Small intestine (tissue), 7 donors: ENCODE measurements at regions not wholly inside any gene's neighbourhood (a gene's known extent, or its start where the extent isn't known, plus 50 kb on each side); places are given as distances from the start of the nearest gene placed in this dataset.

Experiments used
- DNase-seq, 2 donors: peaks; one replicate each; pipeline versions ENCODE4 v3.0.0 to v3.0.0-alpha.2; 2013
- FAIRE-seq: peaks from 2 replicates; lab custom pipeline; 2012; peaks lifted over from hg19 to GRCh38; lab: Jason Lieb, UNC
- H3K27ac ChIP-seq, 3 donors: one replicate each; pipeline ENCODE4 v1.5.1; 2013; ENCODE audit warnings: low read length in 2 of 3, mild to moderate bottlenecking in 2 of 3, control low read depth in 1 of 3, inconsistent platforms in 1 of 3, low read depth in 1 of 3, moderate library complexity in 1 of 3
- H3K27me3 ChIP-seq, 3 donors: one replicate each; pipeline ENCODE4 v1.6.1; 2013; ENCODE audit warnings: low read length in 3 of 3, inconsistent platforms in 1 of 3; ENCODE audit not compliant: control insufficient read depth in 3 of 3, insufficient read depth in 3 of 3
- H3K36me3 ChIP-seq, 3 donors: one replicate each; pipeline ENCODE4 v1.6.1; 2013; ENCODE audit warnings: low read length in 3 of 3, inconsistent platforms in 1 of 3, low read depth in 1 of 3, mild to moderate bottlenecking in 1 of 3, moderate library complexity in 1 of 3; ENCODE audit not compliant: control insufficient read depth in 3 of 3, insufficient read depth in 2 of 3
- H3K4me1 ChIP-seq, 3 donors: one replicate each; pipeline ENCODE4 v1.6.1; 2013; ENCODE audit warnings: low read length in 2 of 3, inconsistent platforms in 1 of 3, low read depth in 1 of 3, mild to moderate bottlenecking in 1 of 3, moderate library complexity in 1 of 3; ENCODE audit not compliant: control insufficient read depth in 3 of 3, insufficient read depth in 2 of 3
- H3K4me3 ChIP-seq, 3 donors: one replicate each; pipeline ENCODE4 v1.5.1; 2013; ENCODE audit warnings: low read length in 3 of 3, control low read depth in 1 of 3, inconsistent platforms in 1 of 3, low read depth in 1 of 3, mild to moderate bottlenecking in 1 of 3, moderate library complexity in 1 of 3
- H3K9me3 ChIP-seq, 2 donors: one replicate each; pipeline ENCODE4 v1.6.1; 2013; ENCODE audit warnings: low read depth in 1 of 2, low read length in 1 of 2; ENCODE audit not compliant: control insufficient read depth in 2 of 2, insufficient read depth in 1 of 2
- WGBS, 3 donors: extraction: QIAGEN DNeasy Blood & Tissue Kit; methylation state at CpG; one replicate each; pipeline ENCODE4 v1.1.7; 2013; 5-methylcytosine and 5-hydroxymethylcytosine counted together
- donor health status: healthy with polysubstance abuse.
- donor health status: control.
- donor health status: control.
- donor health status: Bipolar disorder and iron deficiency.
- donor health status: healthy.

DNA sequence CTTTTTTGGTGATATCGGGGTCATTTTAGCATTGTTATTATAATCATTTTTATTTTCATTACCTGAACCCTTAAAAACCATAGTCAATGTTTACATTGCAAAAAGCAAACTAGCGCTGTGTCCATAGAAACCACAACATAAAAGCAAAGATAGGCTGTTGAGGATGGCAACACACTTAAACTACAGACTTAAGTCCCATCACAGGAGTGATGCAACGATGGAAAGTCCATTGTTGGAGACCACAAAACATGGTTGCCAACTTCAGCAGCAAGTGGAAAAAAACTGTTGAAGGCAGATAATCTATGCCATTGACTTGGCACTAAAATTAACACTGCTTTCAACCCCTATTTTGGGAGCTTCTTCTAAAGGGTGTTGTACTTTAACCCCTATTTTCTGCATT is 398.8 kb upstream of the IGFBP3 start:
- H3K36me3 ChIP-seq = no peaks in the 10 kb centered on the region
- FAIRE-seq (no peak), DNase-seq (no peak)
- WGBS, 3 donors = 71 to 79% (median 75%) methylated on average over 3 of the region's 3 CpGs
- no peak overlapping the region for H3K27ac ChIP-seq
- no peak overlapping the region for H3K4me3 ChIP-seq
- no peaks in the 10 kb centered on the region for H3K27me3 ChIP-seq
- H3K4me1 ChIP-seq = peaks cover 0 to 3% (median 0%) of the 10 kb centered on the region in 3 donors
- H3K9me3 ChIP-seq = peaks cover 0 to 7% of the 10 kb centered on the region in 2 donors

GRCh38 chr7:46318276-46318675 is 397.2 kb upstream of the IGFBP3 start:
- peaks cover 0 to 3% of the 10 kb centered on the region in 2 donors for H3K9me3 ChIP-seq
- no peak overlapping the region for H3K27ac ChIP-seq
- DNase-seq (no peak), FAIRE-seq (no peak)
- H3K27me3 ChIP-seq = no peaks in the 10 kb centered on the region
- peaks cover 0 to 3% (median 0%) of the 10 kb centered on the region in 3 donors for H3K4me1 ChIP-seq
- H3K4me3 ChIP-seq = no peak overlapping the region
- 77 to 83% (median 82%) methylated on average over 3 of the region's 3 CpGs for WGBS, 3 donors
- no peaks in the 10 kb centered on the region for H3K36me3 ChIP-seq

DNA sequence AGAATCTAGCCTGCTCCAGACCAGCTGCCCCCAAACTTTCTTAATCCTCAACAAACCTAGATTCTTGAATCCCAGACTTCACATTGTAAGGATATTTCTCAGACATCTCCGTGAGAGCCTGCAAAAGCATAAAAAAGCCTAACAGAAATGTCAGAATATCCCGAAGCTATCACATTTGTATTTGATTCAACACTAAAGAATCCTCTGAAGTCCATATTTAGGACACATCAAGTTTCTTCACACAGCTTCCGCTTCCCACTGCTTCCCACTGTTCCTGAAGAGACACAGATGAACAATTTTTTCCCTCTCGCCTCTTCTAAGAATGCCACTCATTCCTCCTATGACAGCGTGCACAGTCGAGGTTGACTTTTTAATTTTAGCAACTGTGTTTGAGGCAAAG is 396.2 kb upstream of the IGFBP3 start:
- 78 to 91% (median 87%) methylated on average over 6 of the region's 6 CpGs for WGBS, 3 donors
- no peak overlapping the region for H3K4me3 ChIP-seq
- no peak for FAIRE-seq

DNA sequence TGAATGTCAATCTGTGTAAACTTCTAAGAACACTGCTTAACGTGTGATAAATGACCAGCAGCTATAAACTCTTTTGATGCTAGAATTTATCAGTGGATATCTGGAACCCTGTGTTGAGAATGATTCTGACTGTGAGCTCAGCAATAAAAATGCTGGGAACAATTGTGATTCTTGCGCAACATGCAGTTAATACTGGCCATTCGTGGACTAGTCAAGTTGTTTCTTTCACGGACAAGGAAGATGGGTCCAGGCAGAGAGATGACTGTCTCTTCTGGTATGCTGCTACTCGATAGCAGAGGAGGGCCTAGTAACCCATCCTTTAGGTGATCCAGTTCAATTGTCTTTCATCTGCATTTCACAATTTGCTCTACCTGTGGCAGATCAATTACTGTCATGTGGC is 394.8 kb upstream of the IGFBP3 start:
- DNase-seq = no peak
- H3K27me3 ChIP-seq = no peaks in the 10 kb centered on the region
- H3K36me3 ChIP-seq = no peaks in the 10 kb centered on the region
- H3K27ac ChIP-seq = no peak overlapping the region
- no peaks in the 10 kb centered on the region for H3K4me1 ChIP-seq
- H3K4me3 ChIP-seq = no peak overlapping the region
- WGBS, 3 donors = 32 to 64% (median 43%) methylated on average over 5 of the region's 5 CpGs
- no peak for FAIRE-seq
- no peaks in the 10 kb centered on the region for H3K9me3 ChIP-seq

More for the DNA sequence above, 396.2 kb upstream of the IGFBP3 start:
- H3K9me3 ChIP-seq = peaks cover 0 to 3% of the 10 kb centered on the region in 2 donors
- H3K36me3 ChIP-seq = no peaks in the 10 kb centered on the region
- H3K4me1 ChIP-seq = peaks cover 0 to 3% (median 0%) of the 10 kb centered on the region in 3 donors
- H3K27me3 ChIP-seq = no peaks in the 10 kb centered on the region
- no peak overlapping the region for H3K27ac ChIP-seq
- no peak for DNase-seq

GRCh38 chr7:46301677-46302076 is 380.6 kb upstream of the IGFBP3 start:
- WGBS, 3 donors = 75 to 83% (median 81%) methylated on average over 1 of the region's 1 CpG
- Histone ChIP-seq H3K4me3 (no peak overlapping the region), H3K27me3 (no peaks in the 10 kb centered on the region), H3K36me3 (no peaks in the 10 kb centered on the region), H3K27ac (no peak overlapping the region), H3K4me1 (no peaks in the 10 kb centered on the region), H3K9me3 (no peaks in the 10 kb centered on the region)
- FAIRE-seq = no peak
- DNase-seq = no peak

- Histone ChIP-seq H3K4me1 (no peaks in the 10 kb centered on the region), H3K27me3 (no peaks in the 10 kb centered on the region), H3K36me3 (no peaks in the 10 kb centered on the region), H3K27ac (no peak overlapping the region), H3K4me3 (no peak overlapping the region), H3K9me3 (peaks cover 0 to 3% of the 10 kb centered on the region in 2 donors)
- DNase-seq (no peak), FAIRE-seq (no peak)
- WGBS, 3 donors = 87 to 95% (median 91%) methylated on average over 2 of the region's 2 CpGs
Measured at GRCh38 chr7:46297515-46297914, 376.4 kb upstream of the IGFBP3 start.

DNA sequence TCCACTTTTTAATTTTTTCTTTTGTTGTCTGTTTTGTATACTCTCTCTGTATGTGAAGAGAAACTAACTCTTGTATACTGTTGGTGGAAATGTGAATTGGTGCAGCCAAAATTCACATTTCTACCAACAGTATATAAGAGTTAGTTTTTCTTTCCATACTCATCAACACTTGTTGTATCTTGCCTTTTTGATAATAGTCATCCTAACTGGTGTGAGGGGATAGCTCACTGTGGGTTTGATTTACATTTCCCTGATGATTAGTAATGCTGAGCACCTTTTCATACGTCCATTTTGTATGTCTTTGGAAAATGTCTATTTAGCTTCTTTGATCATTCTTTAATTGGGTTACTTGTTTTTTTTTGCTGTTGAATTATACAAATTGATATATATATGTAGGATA is 375.5 kb upstream of the IGFBP3 start:
- H3K27me3 ChIP-seq = no peaks in the 10 kb centered on the region
- DNase-seq (no peak), FAIRE-seq (no peak)
- no peaks in the 10 kb centered on the region for H3K4me1 ChIP-seq
- no peak overlapping the region for H3K4me3 ChIP-seq
- peaks cover 0 to 3% of the 10 kb centered on the region in 2 donors for H3K9me3 ChIP-seq
- H3K36me3 ChIP-seq = no peaks in the 10 kb centered on the region
- H3K27ac ChIP-seq = no peak overlapping the region
- WGBS, 3 donors = 89 to 90% (median 89%) methylated on average over 1 of the region's 1 CpG

- no peaks in the 10 kb centered on the region for H3K36me3 ChIP-seq
- H3K9me3 ChIP-seq = peaks cover 0 to 3% of the 10 kb centered on the region in 2 donors
- no peak overlapping the region for H3K27ac ChIP-seq
- DNase-seq (no peak), FAIRE-seq (no peak)
- H3K4me3 ChIP-seq = no peak overlapping the region
- 61 to 89% (median 79%) methylated on average over 5 of the region's 5 CpGs for WGBS, 3 donors
- no peaks in the 10 kb centered on the region for H3K4me1 ChIP-seq
- no peaks in the 10 kb centered on the region for H3K27me3 ChIP-seq
Measured at GRCh38 chr7:46294381-46294780, 373.3 kb upstream of the IGFBP3 start.

- DNase-seq = no peak
- 86 to 90% (median 88%) methylated on average over 7 of the region's 7 CpGs for WGBS, 3 donors
Measured at GRCh38 chr7:46292741-46293140, 371.7 kb upstream of the IGFBP3 start.

More at GRCh38 chr7:46292741-46293140, 371.7 kb upstream of the IGFBP3 start:
- FAIRE-seq = no peak
- no peak overlapping the region for H3K4me3 ChIP-seq
- no peak overlapping the region for H3K27ac ChIP-seq
- no peaks in the 10 kb centered on the region for H3K4me1 ChIP-seq
- no peaks in the 10 kb centered on the region for H3K27me3 ChIP-seq
- peaks cover 0 to 3% of the 10 kb centered on the region in 2 donors for H3K9me3 ChIP-seq
- no peaks in the 10 kb centered on the region for H3K36me3 ChIP-seq
